Prostate gland (tissue), 2 donors: ENCODE measurements at regions not wholly inside any gene's neighbourhood (a gene's known extent, or its start where the extent isn't known, plus 50 kb on each side); places are given as distances from the start of the nearest gene placed in this dataset.

ENCODE experiments used
- DNase-seq: peaks from one replicate; pipeline ENCODE4 v3.0.0-alpha.2; 2019; ENCODE audit warnings: low spot score
- H3K27ac ChIP-seq, 2 donors: fragments of 200-600 bp; sonication (generic); 2 replicates each; pipeline ENCODE4 v1.5.1; 2017 to 2019
- H3K27me3 ChIP-seq: fragments of 200-600 bp; sonication (generic); replicated peaks from 2 replicates; pipeline ENCODE4 v1.5.1; 2019; ENCODE audit not compliant: insufficient read depth
- H3K36me3 ChIP-seq, 2 donors: fragments of 200-600 bp; sonication (generic); 1 replicate in 1 of 2; 2 replicates in 1 of 2; pipeline versions ENCODE4 v1.5.1 to v1.8.1; 2017 to 2019
- H3K4me1 ChIP-seq: fragments of 200-600 bp; sonication (generic); replicated peaks from 2 replicates; pipeline ENCODE4 v1.5.1; 2019
- H3K4me3 ChIP-seq, 2 donors: fragments of 200-600 bp; sonication (generic); 2 replicates each; pipeline ENCODE4 v1.5.1; 2017 to 2019
- H3K9me3 ChIP-seq: fragments of 200-600 bp; sonication (generic); 2 replicates; pipeline ENCODE4 v1.5.1; 2017
- POLR2A ChIP-seq: fragments of 450-650 bp; IDR thresholded peaks from one replicate; pipeline ENCODE4 v1.6.1; 2016; ENCODE audit warnings: antibody characterized with exemption, mild to moderate bottlenecking
- POLR2AphosphoS5 ChIP-seq: sonication (generic); formaldehyde crosslinking; IDR thresholded peaks from one replicate; pipeline ENCODE4 v1.6.1; 2017; ENCODE audit warnings: antibody characterized with exemption
- WGBS: methylation state at CpG from one replicate; pipeline ENCODE4 v1.1.5; 2018; 5-methylcytosine and 5-hydroxymethylcytosine counted together
- intact Hi-C: fragments of 100-400 bp; cut with DNase I; formaldehyde crosslinking; loops from one replicate; pipeline ENCODE4 v1.14.2; 2022
- TF ChIP-seq, protein P1 (sequence below), 4 experiments: fragments of 200-600 bp in 2 of 4; fragments of 450-650 bp in 2 of 4; sonication (generic) in 2 of 4; IDR thresholded peaks; 1 replicate in 3 of 4; 2 replicates in 1 of 4; pipeline ENCODE4 v1.5.1; 2016 to 2019; ENCODE audit warnings: antibody characterized with exemption in 4 of 4, mild to moderate bottlenecking in 2 of 4, moderate library complexity in 2 of 4

DNA sequence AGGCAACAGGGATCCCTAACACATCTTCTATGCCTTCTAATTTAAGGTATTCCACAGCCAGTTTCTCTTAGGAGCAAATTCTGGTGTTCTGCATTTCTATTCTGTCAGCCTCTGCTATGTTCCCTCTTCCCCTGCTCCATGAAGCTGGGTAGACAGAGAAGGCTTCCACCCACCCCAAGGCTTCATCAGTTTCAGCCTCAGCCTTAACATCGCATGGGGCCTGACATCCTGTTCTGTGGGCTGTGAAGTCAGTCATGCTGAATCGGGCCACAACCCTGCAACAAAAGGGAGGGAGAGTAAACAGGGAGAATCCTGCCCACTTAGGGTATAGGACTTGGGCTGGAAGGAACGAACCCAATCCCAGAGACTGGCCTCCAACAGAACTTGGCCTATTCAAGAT is 70.6 kb upstream of the PPM1B start:
- Histone ChIP-seq H3K27me3 (no peaks in the 10 kb centered on the region), H3K4me3 (no peak overlapping the region), H3K4me1 (no peaks in the 10 kb centered on the region), H3K36me3 (no peaks in the 10 kb centered on the region), H3K27ac (no peak overlapping the region), H3K9me3 (no peaks in the 10 kb centered on the region)
- TF ChIP-seq, protein P1, sequence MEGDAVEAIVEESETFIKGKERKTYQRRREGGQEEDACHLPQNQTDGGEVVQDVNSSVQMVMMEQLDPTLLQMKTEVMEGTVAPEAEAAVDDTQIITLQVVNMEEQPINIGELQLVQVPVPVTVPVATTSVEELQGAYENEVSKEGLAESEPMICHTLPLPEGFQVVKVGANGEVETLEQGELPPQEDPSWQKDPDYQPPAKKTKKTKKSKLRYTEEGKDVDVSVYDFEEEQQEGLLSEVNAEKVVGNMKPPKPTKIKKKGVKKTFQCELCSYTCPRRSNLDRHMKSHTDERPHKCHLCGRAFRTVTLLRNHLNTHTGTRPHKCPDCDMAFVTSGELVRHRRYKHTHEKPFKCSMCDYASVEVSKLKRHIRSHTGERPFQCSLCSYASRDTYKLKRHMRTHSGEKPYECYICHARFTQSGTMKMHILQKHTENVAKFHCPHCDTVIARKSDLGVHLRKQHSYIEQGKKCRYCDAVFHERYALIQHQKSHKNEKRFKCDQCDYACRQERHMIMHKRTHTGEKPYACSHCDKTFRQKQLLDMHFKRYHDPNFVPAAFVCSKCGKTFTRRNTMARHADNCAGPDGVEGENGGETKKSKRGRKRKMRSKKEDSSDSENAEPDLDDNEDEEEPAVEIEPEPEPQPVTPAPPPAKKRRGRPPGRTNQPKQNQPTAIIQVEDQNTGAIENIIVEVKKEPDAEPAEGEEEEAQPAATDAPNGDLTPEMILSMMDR (IDR thresholded peaks at IDR 0.05) = no peak
- TF ChIP-seq POLR2AphosphoS5 = no peak
- TF ChIP-seq POLR2A = no peak
- no peak for DNase-seq
- intact Hi-C loops = no loop called here
- WGBS = 91% methylated on average over 3 of the region's 3 CpGs

DNA sequence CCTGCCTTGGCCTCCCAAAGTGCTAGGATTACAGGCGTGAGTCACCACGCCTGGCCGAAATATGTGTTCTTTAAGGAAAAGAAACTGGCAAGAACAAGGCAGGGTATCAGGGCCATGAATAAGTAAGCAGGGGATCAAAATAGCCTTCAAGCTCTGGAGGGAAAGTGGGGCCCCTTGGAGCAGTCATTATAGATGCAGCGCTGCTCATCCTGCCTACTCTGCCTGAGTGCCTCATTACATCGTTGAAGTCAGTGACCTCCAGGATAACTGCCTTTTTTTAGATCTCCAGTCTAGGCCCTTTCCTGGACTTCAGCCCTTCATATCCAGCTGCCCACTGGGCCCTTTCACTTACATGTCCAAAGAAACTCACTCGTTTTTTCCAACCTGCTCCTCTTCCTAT is 69.8 kb upstream of the PPM1B start:
- no peak for DNase-seq
- Histone ChIP-seq H3K4me1 (no peaks in the 10 kb centered on the region), H3K27ac (no peak overlapping the region), H3K27me3 (no peaks in the 10 kb centered on the region), H3K4me3 (no peak overlapping the region), H3K36me3 (no peaks in the 10 kb centered on the region), H3K9me3 (no peaks in the 10 kb centered on the region)
- TF ChIP-seq, protein P1 (IDR thresholded peaks at IDR 0.05) = no peak
- no peak for TF ChIP-seq POLR2AphosphoS5
- no peak for TF ChIP-seq POLR2A
- intact Hi-C loops = no loop called here
- WGBS = 88% methylated on average over 6 of the region's 6 CpGs

DNA sequence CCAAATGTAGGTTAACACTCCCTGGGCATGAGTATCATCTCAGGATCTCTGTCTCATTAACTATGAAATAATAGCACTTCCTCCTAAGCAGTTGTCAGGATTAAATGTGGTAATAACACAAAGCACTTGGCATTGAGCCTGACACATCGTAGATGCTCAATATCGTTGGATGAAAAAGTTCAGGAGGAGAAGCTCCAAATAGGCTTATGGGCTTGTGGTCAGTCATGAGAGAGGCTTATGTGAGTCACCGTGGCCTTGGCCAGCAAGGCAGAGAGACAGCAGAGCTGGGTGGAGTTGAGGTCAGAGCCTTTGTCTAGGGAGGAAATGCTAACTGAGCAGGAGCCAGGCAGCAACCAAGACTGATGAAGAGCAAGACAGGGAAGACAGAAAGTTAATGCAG is 68.3 kb upstream of the PPM1B start:
- Histone ChIP-seq H3K27ac (no peak overlapping the region), H3K9me3 (no peaks in the 10 kb centered on the region), H3K4me3 (no peak overlapping the region), H3K36me3 (no peaks in the 10 kb centered on the region), H3K27me3 (no peaks in the 10 kb centered on the region), H3K4me1 (peaks cover 2% of the 10 kb centered on the region)
- WGBS = 47% methylated on average over 3 of the region's 3 CpGs
- TF ChIP-seq, protein P1 (IDR thresholded peaks at IDR 0.05) = no peak
- TF ChIP-seq POLR2A = no peak
- no peak for DNase-seq
- intact Hi-C loops = no loop called here

DNA sequence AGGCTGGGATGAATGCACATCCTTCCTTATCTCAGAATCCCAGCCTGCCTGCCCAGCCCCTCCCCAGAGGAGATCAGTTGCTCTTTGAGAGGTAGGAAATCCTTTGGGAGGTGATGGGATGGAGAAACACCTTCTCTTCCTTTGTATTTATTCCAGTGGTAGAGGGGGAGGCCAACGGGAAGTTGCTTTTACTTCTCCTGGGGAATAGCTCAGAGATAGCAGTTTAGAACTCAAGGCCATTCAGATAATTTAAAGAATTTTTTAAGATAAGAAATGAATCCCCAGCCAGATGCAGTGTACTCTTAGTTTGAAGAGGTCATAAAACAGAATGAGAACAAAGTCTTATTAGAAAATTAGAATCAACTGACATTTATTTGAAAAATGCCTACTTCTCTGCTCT is 67.4 kb upstream of the PPM1B start:
- 54% methylated on average over 1 of the region's 1 CpG for WGBS
- intact Hi-C loops = no loop called here

More for the DNA sequence above, 67.4 kb upstream of the PPM1B start:
- TF ChIP-seq POLR2AphosphoS5 = no peak
- TF ChIP-seq, protein P1 (IDR thresholded peaks at IDR 0.05) = no peak
- TF ChIP-seq POLR2A = no peak
- no peak overlapping the region for H3K27ac ChIP-seq
- no peak for DNase-seq
- H3K4me1 ChIP-seq = peaks cover 2% of the 10 kb centered on the region
- no peak overlapping the region for H3K4me3 ChIP-seq
- H3K36me3 ChIP-seq = no peaks in the 10 kb centered on the region
- no peaks in the 10 kb centered on the region for H3K27me3 ChIP-seq
- H3K9me3 ChIP-seq = no peaks in the 10 kb centered on the region
